ENCODE measurements at regions not wholly inside any gene's neighbourhood (a gene's known extent, or its start where the extent isn't known, plus 50 kb on each side); places are given as distances from the start of the nearest gene placed in this dataset.
A peak's percentile ranks its signal among the peaks of the same experiment; 100 is the strongest.
"Not testable (repeated sequence)": the region's sequence is repeated elsewhere in the genome, so short reads cannot be mapped to it uniquely, and the experiment has no call there.

GRCh38 chr1:120465900-120466299, 51.1 kb downstream of the NBPF8 start:
- not testable (repeated sequence) for DNase-seq

- not testable (repeated sequence) for DNase-seq
These were observed 62.8 kb downstream of the NBPF8 start for GRCh38 chr1:120477663-120478062.

GRCh38 chr1:120478400-120478799, 63.6 kb downstream of the NBPF8 start:
- DNase-seq = not testable (repeated sequence)

- DNase-seq = not testable (repeated sequence)
These were observed 72.7 kb downstream of the NBPF8 start for GRCh38 chr1:120487542-120487941.

- not testable (repeated sequence) for DNase-seq
These were observed 74.4 kb downstream of the NBPF8 start for GRCh38 chr1:120489217-120489616.

- DNase-seq = not testable (repeated sequence)
These were observed 82.3 kb downstream of the NBPF8 start for GRCh38 chr1:120497145-120497544.

GRCh38 chr1:120503284-120503683, 88.4 kb downstream of the NBPF8 start:
- not testable (repeated sequence) for DNase-seq

GRCh38 chr1:120506352-120506751, 91.5 kb downstream of the NBPF8 start:
- not testable (repeated sequence) for DNase-seq

- not testable (repeated sequence) for DNase-seq
These were observed 93.5 kb downstream of the NBPF8 start for GRCh38 chr1:120508351-120508750.

- not testable (repeated sequence) for DNase-seq
These were observed 94.4 kb downstream of the NBPF8 start for GRCh38 chr1:120509258-120509657.

GRCh38 chr1:120513099-120513498, 98.3 kb downstream of the NBPF8 start:
- not testable (repeated sequence) for DNase-seq

GRCh38 chr1:120513531-120513930, 98.7 kb downstream of the NBPF8 start:
- DNase-seq = not testable (repeated sequence)

GRCh38 chr1:120519196-120519595, 104.4 kb downstream of the NBPF8 start:
- not testable (repeated sequence) for DNase-seq

GRCh38 chr1:120524416-120524815, 109.6 kb downstream of the NBPF8 start:
- not testable (repeated sequence) for DNase-seq

- not testable (repeated sequence) for DNase-seq
These were observed 110.6 kb downstream of the NBPF8 start for GRCh38 chr1:120525386-120525785.

- not testable (repeated sequence) for DNase-seq
These were observed 114.7 kb downstream of the NBPF8 start for GRCh38 chr1:120529475-120530089.

- not testable (repeated sequence) for DNase-seq
These were observed 116.6 kb downstream of the NBPF8 start for GRCh38 chr1:120531455-120531854.

GRCh38 chr1:120534361-120535047, 119.7 kb downstream of the NBPF8 start:
- DNase-seq = not testable (repeated sequence)

GRCh38 chr1:120535052-120535451, 120.2 kb downstream of the NBPF8 start:
- DNase-seq = not testable (repeated sequence)

- DNase-seq = not testable (repeated sequence)
These were observed 126.6 kb downstream of the NBPF8 start for GRCh38 chr1:120541394-120541793.

- DNase-seq = not testable (repeated sequence)
These were observed 127.5 kb downstream of the NBPF8 start for GRCh38 chr1:120542365-120542764.

- DNase-seq = not testable (repeated sequence)
These were observed 128.1 kb downstream of the NBPF8 start for GRCh38 chr1:120542940-120543339.

GRCh38 chr1:120544434-120544833, 129.6 kb downstream of the NBPF8 start:
- peak; percentile 80 to 93 for DNase-seq

GRCh38 chr1:120550335-120550734, 135.5 kb downstream of the NBPF8 start:
- not testable (repeated sequence) for DNase-seq
